HFFc6 (cell line): ENCODE measurements at regions not wholly inside any gene's neighbourhood (a gene's known extent, or its start where the extent isn't known, plus 50 kb on each side); places are given as distances from the start of the nearest gene placed in this dataset.

Experiments used
- DNase-seq: peaks from one replicate; pipeline ENCODE4 v3.0.0-alpha.2; 2018
- H3K27ac Mint-ChIP-seq: 2 replicates; pipeline ENCODE4 v1.8.0; 2020; ENCODE audit warnings: mild to moderate bottlenecking, mixed read lengths
- H3K27me3 Mint-ChIP-seq: 2 replicates; pipeline ENCODE4 v1.8.0; 2021; ENCODE audit warnings: mild to moderate bottlenecking, moderate library complexity, mixed read lengths; ENCODE audit not compliant: insufficient read depth
- H3K36me3 Mint-ChIP-seq: 2 replicates; pipeline ENCODE4 v1.8.0; 2021; ENCODE audit warnings: low read depth, mixed read lengths
- H3K4me1 Mint-ChIP-seq: 2 replicates; pipeline ENCODE4 v1.8.0; 2020; ENCODE audit warnings: low read depth, mixed read lengths
- H3K4me3 Mint-ChIP-seq: 2 replicates; pipeline ENCODE4 v1.8.0; 2020; ENCODE audit warnings: mild to moderate bottlenecking, moderate library complexity, mixed read lengths
- H3K9me3 Mint-ChIP-seq: 2 replicates; pipeline ENCODE4 v1.8.0; 2020; ENCODE audit warnings: mild to moderate bottlenecking, mixed read lengths
- CTCF ChIP-seq: fragments of 200-600 bp; sonication (generic); IDR thresholded peaks from 2 replicates; pipeline ENCODE4 v1.5.0; 2021; ENCODE audit warnings: antibody characterized with exemption, mild to moderate bottlenecking

GRCh38 chr11:92382311-92382710 lies 157.7 kb downstream of the FAT3 start:
- Mint-ChIP-seq H3K36me3 (no peaks in the 10 kb centered on the region), H3K27ac (no peak overlapping the region), H3K4me1 (peaks cover 40% of the 10 kb centered on the region), H3K27me3 (no peaks in the 10 kb centered on the region; the same call in 1 of the 2 replicates), H3K4me3 (no peak overlapping the region), H3K9me3 (peaks cover 5% of the 10 kb centered on the region)
- no peak for TF ChIP-seq CTCF
- DNase-seq = no peak

GRCh38 chr11:92383430-92383829 lies 158.8 kb downstream of the FAT3 start:
- H3K4me3 Mint-ChIP-seq = no peak overlapping the region
- no peaks in the 10 kb centered on the region for H3K36me3 Mint-ChIP-seq
- no peaks in the 10 kb centered on the region; the same call in 1 of the 2 replicates for H3K27me3 Mint-ChIP-seq
- DNase-seq = peak; percentile 64
- H3K27ac Mint-ChIP-seq = peak overlapping the region; percentile 69; the same call in 1 of the 2 replicates
- TF ChIP-seq CTCF = no peak
- H3K9me3 Mint-ChIP-seq = peaks cover 5% of the 10 kb centered on the region
- H3K4me1 Mint-ChIP-seq = peaks cover 40% of the 10 kb centered on the region

GRCh38 chr11:92384358-92384757 lies 159.7 kb downstream of the FAT3 start:
- Mint-ChIP-seq H3K9me3 (peaks cover 5% of the 10 kb centered on the region), H3K27me3 (no peaks in the 10 kb centered on the region; the same call in 1 of the 2 replicates), H3K36me3 (no peaks in the 10 kb centered on the region), H3K27ac (no peak overlapping the region; the same call in 1 of the 2 replicates), H3K4me3 (no peak overlapping the region; the same call in 1 of the 2 replicates), H3K4me1 (peaks cover 40% of the 10 kb centered on the region)
- TF ChIP-seq CTCF = no peak
- DNase-seq = peak; percentile 36

- H3K9me3 Mint-ChIP-seq = peaks cover 1% of the 10 kb centered on the region
- DNase-seq = no peak
Measured at GRCh38 chr11:92384802-92385201, 160.2 kb downstream of the FAT3 start.

GRCh38 chr11:92386577-92386976 lies 162.0 kb downstream of the FAT3 start:
- no peaks in the 10 kb centered on the region; the same call in 1 of the 2 replicates for H3K9me3 Mint-ChIP-seq
- no peaks in the 10 kb centered on the region for H3K36me3 Mint-ChIP-seq
- no peak for TF ChIP-seq CTCF
- no peak overlapping the region for H3K4me3 Mint-ChIP-seq
- peaks cover 23% of the 10 kb centered on the region for H3K4me1 Mint-ChIP-seq
- no peak overlapping the region for H3K27ac Mint-ChIP-seq
- no peak for DNase-seq
- no peaks in the 10 kb centered on the region; the same call in 1 of the 2 replicates for H3K27me3 Mint-ChIP-seq

More at GRCh38 chr11:92384802-92385201, 160.2 kb downstream of the FAT3 start:
- no peak overlapping the region for H3K27ac Mint-ChIP-seq
- no peaks in the 10 kb centered on the region for H3K36me3 Mint-ChIP-seq
- H3K4me1 Mint-ChIP-seq = peaks cover 37% of the 10 kb centered on the region
- TF ChIP-seq CTCF = no peak
- H3K27me3 Mint-ChIP-seq = no peaks in the 10 kb centered on the region; the same call in 1 of the 2 replicates
- no peak overlapping the region for H3K4me3 Mint-ChIP-seq

GRCh38 chr11:92387859-92388258 lies 163.2 kb downstream of the FAT3 start:
- H3K4me1 Mint-ChIP-seq = peaks cover 22% of the 10 kb centered on the region
- peaks cover 4% of the 10 kb centered on the region for H3K27me3 Mint-ChIP-seq
- H3K9me3 Mint-ChIP-seq = no peaks in the 10 kb centered on the region; the same call in 1 of the 2 replicates
- no peak overlapping the region for H3K27ac Mint-ChIP-seq
- no peak for TF ChIP-seq CTCF
- no peak overlapping the region for H3K4me3 Mint-ChIP-seq
- H3K36me3 Mint-ChIP-seq = no peaks in the 10 kb centered on the region
- DNase-seq = no peak
